PC-3 (cell line): ENCODE measurements at regions not wholly inside any gene's neighbourhood (a gene's known extent, or its start where the extent isn't known, plus 50 kb on each side); places are given as distances from the start of the nearest gene placed in this dataset.

Experiments
- EZH2 ChIP-seq: fragments of 300-600 bp; sonication (generic); IDR thresholded peaks from one replicate; pipeline ENCODE4 v1.6.1; 2017; ENCODE audit warnings: antibody characterized with exemption, mild to moderate bottlenecking, low read length; ENCODE audit not compliant: unreplicated experiment
- EZH2phosphoT487 ChIP-seq: fragments of 300-600 bp; sonication (generic); IDR thresholded peaks from 2 replicates; pipeline ENCODE4 v1.6.1; 2018; ENCODE audit warnings: mild to moderate bottlenecking, antibody characterized with exemption, low read length, borderline replicate concordance
- TF ChIP-seq, protein P1 (sequence below): fragments of 300-600 bp; sonication (generic); conservative IDR thresholded peaks from 2 replicates; pipeline ENCODE4 v1.5.1; 2017; ENCODE audit warnings: antibody characterized with exemption, low read depth, mild to moderate bottlenecking, low read length

DNA sequence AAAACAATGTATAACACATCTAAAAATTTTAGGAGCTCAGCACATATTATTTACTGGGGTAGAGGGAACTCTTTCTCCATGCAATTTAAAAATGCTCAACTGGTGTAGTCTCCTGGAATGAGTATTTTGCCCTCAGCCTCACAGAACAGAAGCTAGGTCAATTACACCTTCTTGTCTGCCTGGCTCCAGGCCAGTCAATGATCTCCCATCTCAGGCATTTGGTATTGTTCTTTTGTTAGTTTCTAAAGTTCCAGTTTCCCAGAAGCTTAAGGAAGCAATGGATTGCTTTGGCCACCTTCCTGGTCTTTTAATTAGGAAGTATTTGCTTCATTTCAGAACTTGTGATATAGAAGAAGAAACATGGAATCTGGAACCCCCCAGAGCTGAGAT is 360.3 kb upstream of the ASIC2 start:
- TF ChIP-seq, protein P1, sequence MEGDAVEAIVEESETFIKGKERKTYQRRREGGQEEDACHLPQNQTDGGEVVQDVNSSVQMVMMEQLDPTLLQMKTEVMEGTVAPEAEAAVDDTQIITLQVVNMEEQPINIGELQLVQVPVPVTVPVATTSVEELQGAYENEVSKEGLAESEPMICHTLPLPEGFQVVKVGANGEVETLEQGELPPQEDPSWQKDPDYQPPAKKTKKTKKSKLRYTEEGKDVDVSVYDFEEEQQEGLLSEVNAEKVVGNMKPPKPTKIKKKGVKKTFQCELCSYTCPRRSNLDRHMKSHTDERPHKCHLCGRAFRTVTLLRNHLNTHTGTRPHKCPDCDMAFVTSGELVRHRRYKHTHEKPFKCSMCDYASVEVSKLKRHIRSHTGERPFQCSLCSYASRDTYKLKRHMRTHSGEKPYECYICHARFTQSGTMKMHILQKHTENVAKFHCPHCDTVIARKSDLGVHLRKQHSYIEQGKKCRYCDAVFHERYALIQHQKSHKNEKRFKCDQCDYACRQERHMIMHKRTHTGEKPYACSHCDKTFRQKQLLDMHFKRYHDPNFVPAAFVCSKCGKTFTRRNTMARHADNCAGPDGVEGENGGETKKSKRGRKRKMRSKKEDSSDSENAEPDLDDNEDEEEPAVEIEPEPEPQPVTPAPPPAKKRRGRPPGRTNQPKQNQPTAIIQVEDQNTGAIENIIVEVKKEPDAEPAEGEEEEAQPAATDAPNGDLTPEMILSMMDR = no peak
- TF ChIP-seq EZH2 = no peak
- TF ChIP-seq EZH2phosphoT487 = no peak
